ENCODE measurements at regions not wholly inside any gene's neighbourhood (a gene's known extent, or its start where the extent isn't known, plus 50 kb on each side); places are given as distances from the start of the nearest gene placed in this dataset.

GRCh38 chr3:151987893-151988292, 114.5 kb downstream of the SUCNR1 start:
- ATAC-seq (no peak), DNase-seq (no peak)
- H3K9me3 ChIP-seq, result no peaks in the 10 kb centered on the region
- no peaks in the 10 kb centered on the region for H3K36me3 ChIP-seq (ENCODE audit: insufficient read depth in 1 of 2, low read depth in 1 of 2)
- H3K27ac ChIP-seq, result no peak overlapping the region
- no peak overlapping the region for H3K4me3 ChIP-seq
- TF ChIP-seq CTCF (IDR thresholded peaks at IDR 0.05), result no peak
- no peaks in the 10 kb centered on the region for H3K27me3 ChIP-seq (ENCODE audit: insufficient read depth in 3 of 3, low read length in 2 of 3)
- 92 to 100% (median 97%) methylated on average over 1 of the region's 1 CpG for whole genome bisulfite sequencing, 3 donors
- intact Hi-C loops (cut with DNase I), result no loop called here
- H3K4me1 ChIP-seq, result no peaks in the 10 kb centered on the region

- ATAC-seq, result no peak
- H3K9me3 ChIP-seq, result no peaks in the 10 kb centered on the region
- H3K4me1 ChIP-seq, result no peaks in the 10 kb centered on the region
- no peak for TF ChIP-seq CTCF (IDR thresholded peaks at IDR 0.05)
- no peaks in the 10 kb centered on the region for H3K36me3 ChIP-seq (ENCODE audit: insufficient read depth in 1 of 2, low read depth in 1 of 2)
- no peaks in the 10 kb centered on the region for H3K27me3 ChIP-seq (ENCODE audit: insufficient read depth in 3 of 3, low read length in 2 of 3)
- no peak overlapping the region for H3K27ac ChIP-seq
- intact Hi-C loops (cut with DNase I), result no loop called here
- DNase-seq, result no peak
- no peak overlapping the region for H3K4me3 ChIP-seq
Measured at GRCh38 chr3:151989621-151990020, 116.2 kb downstream of the SUCNR1 start.

- TF ChIP-seq CTCF (IDR thresholded peaks at IDR 0.05), result no peak
- H3K27me3 ChIP-seq (ENCODE audit: insufficient read depth in 3 of 3, low read length in 2 of 3), result no peaks in the 10 kb centered on the region
- H3K4me1 ChIP-seq, result no peaks in the 10 kb centered on the region
- H3K4me3 ChIP-seq, result no peak overlapping the region
- intact Hi-C loops (cut with DNase I), result no loop called here
- H3K27ac ChIP-seq, result no peak overlapping the region
- no peaks in the 10 kb centered on the region for H3K9me3 ChIP-seq
- ATAC-seq (no peak), DNase-seq (no peak)
- 47 to 76% (median 54%) methylated on average over 2 of the region's 2 CpGs for WGBS, 3 donors
- no peaks in the 10 kb centered on the region for H3K36me3 ChIP-seq (ENCODE audit: insufficient read depth in 1 of 2, low read depth in 1 of 2)
Measured at GRCh38 chr3:151990696-151991376, 117.4 kb downstream of the SUCNR1 start.

GRCh38 chr3:151992326-151993041, 119.0 kb downstream of the SUCNR1 start:
- Histone ChIP-seq H3K4me3 (no peak overlapping the region), H3K27me3 (ENCODE audit: insufficient read depth in 3 of 3, low read length in 2 of 3) (no peaks in the 10 kb centered on the region), H3K9me3 (no peaks in the 10 kb centered on the region), H3K4me1 (no peaks in the 10 kb centered on the region), H3K36me3 (ENCODE audit: insufficient read depth in 1 of 2, low read depth in 1 of 2) (no peaks in the 10 kb centered on the region), H3K27ac (no peak overlapping the region)
- no peak for ATAC-seq
- no peak for TF ChIP-seq CTCF (IDR thresholded peaks at IDR 0.05)
- 76 to 83% (median 82%) methylated on average over 4 of the region's 4 CpGs for WGBS, 3 donors
- intact Hi-C loops (cut with DNase I), result no loop called here
- DNase-seq, result no peak
